Right ventricle myocardium inferior (tissue), 1 donor: ENCODE measurements at regions not wholly inside any gene's neighbourhood (a gene's known extent, or its start where the extent isn't known, plus 50 kb on each side); places are given as distances from the start of the nearest gene placed in this dataset.

Experiments used
- ATAC-seq: fragments of 200-7000 bp; cut with Tn5 transposase; one replicate; pipeline ENCODE4 v1.9.1; 2020; ENCODE audit warnings: mild to moderate bottlenecking, moderate library complexity
- DNase-seq: peaks from one replicate; pipeline ENCODE4 v3.0.0; 2021; ENCODE audit errors: missing footprints
- intact Hi-C: fragments of 100-400 bp; cut with DNase I; formaldehyde crosslinking; loops from one replicate; pipeline ENCODE4 v1.11.0; 2022
- donor health status: DM: no; HTN: yes; CAD: no; lungs with severe emphysema.

DNA sequence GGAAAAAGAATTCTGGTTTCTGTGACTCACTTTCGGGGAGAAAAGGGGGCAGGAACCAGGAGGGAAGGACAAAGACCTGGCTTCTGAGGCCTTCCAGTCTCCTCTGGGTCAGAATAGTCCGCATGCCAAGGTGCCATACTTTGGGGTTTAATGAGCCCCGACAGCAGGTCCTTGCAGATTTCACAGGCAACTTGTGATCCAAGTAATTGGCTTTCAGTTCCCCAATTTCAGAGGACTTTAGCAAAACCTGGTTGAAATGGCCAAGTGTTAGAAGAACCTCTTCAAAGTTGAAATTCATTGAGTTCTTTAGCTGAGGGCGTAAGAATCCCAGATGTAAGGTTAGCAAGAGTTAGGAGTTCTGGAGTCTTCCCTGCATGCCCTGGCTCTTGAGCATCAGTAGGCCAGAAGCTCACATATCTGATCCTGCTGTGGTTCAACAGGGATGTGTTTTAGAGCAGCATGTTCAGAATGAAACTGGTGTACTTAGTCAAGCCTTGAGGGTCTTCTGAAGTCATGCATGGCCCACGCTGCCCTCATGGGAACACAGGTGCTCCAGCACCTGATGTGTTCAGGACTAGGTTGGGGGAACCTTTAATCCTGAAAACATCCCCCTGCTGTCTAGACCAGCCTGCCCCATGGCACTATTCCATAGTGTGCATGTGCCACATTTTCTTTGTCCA lies 143.0 kb downstream of the NUP35 start:
- no peak for ATAC-seq
- no peak for DNase-seq
- intact Hi-C loops: no loop called here

DNA sequence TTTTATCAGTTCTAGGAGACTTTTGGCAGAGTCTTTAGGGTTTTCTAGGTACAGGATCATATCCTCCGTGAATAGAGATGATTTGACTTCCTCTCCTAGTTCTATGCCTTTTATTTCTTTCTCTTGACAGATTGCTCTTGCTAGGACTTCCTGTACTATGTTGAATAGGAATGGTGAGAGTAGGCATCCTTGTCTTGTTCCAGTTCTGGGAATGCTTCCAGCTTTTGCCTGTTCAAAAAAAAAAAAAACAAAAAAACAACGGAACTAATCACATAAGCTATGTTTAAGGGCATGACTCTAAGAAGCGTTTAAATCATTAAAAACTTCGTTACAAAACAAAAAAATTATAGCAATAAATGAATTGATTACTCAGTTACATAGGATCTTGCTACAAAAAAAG lies 145.7 kb downstream of the NUP35 start:
- intact Hi-C loops: no loop called here
- no peak for ATAC-seq
- no peak for DNase-seq

DNA sequence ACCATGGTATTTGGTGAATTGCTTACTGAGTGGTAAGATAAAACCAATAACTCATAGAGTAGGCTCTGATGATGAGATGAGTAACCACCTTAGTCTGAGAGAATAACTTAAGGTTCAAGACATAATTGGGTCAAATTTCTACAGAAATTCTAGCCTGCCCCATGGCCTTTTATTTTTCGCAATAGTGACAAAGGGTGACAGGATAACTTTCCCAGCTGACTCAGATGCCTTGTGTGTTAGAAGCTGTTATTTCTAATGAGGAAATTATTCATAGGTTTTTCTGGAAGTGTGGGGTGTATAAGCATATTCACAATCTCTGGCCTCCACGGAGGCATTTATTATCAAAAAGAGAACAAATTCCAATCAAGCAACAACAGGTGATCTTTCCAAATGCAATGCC lies 159.0 kb downstream of the NUP35 start:
- ATAC-seq (no peak), DNase-seq (no peak)
- intact Hi-C loops: no loop called here

DNA sequence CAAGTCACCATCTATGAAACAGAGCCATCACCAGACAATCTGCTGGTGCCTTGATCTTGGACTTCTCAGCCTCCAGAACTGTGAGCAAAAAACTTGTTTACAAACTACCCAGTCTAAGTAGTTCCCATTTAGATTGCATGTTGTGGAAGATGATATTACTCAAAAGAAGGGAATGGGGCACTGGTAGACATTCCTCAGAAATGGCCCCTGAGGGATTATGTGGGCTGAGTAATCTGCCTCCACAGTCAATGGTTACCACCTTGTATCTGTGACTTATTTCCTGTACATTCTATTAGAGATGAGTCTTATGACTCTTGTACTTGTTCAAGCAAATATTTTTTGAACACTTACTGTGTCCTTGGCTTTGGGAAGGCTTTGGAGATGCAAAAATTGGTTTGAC lies 160.4 kb downstream of the NUP35 start:
- ATAC-seq: no peak
- intact Hi-C loops: no loop called here
- DNase-seq: no peak

DNA sequence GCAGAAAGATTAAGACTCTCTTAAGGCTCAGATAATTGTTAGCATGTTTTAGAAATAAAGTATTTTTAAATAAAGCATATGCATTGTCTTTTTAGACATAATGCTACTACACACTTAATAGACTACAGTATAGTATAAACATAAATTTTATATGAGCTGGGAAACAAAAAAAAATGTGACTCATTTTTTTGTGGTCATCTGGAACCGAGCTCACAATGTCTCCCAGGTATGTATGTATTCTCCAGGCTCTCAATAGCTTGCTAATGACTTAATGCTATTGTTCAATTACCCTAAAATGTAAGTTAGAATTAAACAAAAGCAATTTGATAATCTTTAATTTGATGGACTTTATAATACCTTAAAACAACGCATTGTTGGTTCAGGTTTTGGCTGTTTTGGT lies 167.2 kb downstream of the NUP35 start:
- DNase-seq: no peak
- no peak for ATAC-seq
- intact Hi-C loops: no loop called here

DNA sequence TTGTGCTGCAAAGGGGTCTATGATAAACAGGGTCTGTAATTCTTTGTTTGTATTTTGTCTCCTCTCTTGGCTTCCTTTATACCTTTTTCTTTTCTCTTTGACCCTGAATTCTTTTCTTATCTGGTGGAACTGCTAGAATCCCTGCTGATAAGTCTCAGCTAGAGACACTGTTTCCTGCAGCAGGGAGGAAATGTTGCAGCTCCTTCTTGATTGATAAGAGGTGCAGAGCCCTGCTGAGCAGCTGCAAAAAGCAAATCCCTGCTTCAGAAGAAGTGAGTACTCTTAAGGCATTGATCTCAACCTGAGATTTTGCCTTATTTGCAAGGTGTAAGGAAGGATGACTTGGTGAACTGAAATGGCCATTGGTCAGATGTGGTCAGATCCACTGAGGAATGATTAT lies 167.8 kb downstream of the NUP35 start:
- ATAC-seq: no peak
- DNase-seq: no peak
- intact Hi-C loops: no loop called here

DNA sequence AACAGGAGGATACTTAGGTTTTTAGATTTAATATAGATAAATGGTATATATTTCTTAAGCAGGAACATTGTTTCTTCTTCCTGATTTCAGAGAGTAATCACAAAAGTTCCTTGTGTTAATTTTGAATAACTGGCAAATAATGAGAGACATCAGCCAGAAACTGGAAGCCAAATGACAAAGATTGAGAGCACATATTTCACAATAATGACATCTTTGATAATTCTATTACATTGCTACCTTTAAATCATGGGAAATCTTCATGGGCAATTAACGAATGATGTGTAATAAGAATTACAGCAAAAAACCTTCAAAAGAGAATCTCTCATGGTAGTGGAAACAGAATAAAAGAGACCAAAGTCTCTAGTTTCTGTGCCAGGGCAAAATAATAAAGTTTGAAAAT lies 215.1 kb downstream of the NUP35 start:
- ATAC-seq: no peak

DNA sequence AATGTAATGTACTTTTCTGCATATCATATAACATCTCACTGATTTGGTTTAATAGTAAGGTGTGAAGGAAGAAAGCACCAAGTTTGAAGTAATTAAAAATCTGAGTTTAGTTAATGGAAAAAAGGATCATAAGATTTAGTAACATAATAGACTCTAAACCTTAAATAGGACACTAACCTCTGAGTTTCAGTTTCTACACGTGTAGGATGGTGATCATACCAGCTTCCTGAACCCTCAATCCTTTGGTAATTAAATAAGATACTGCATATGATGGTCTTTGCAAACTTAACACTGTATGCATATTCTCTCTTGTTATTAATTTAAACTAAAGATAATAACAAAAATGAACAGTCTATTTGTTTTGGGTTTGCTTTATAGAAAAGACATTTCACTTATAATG lies 216.8 kb downstream of the NUP35 start:
- intact Hi-C loops: no loop called here

More for the DNA sequence above, 215.1 kb downstream of the NUP35 start:
- intact Hi-C loops: no loop called here
- DNase-seq: no peak

DNA sequence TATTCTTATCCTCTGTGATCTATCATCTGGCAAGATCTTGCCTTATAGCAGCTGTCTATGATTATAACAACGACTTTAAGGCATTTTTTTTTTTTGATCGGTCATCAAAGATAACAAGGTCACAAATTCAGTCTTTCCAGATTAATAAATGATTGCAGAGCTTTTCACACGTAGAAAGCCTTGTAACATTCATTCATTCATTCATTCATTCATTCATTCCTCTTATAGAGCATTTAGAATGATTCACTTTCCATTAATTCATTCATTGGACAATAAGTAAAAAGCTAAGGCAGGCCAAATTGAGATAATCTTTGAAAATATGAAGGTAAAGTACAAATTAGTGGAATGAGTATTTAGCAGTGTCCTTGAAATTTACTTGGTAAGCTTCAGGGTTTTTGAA lies 223.7 kb downstream of the NUP35 start:
- DNase-seq (no peak), ATAC-seq (no peak)
- intact Hi-C loops: no loop called here

More for the DNA sequence above, 216.8 kb downstream of the NUP35 start:
- ATAC-seq (no peak), DNase-seq (no peak)

DNA sequence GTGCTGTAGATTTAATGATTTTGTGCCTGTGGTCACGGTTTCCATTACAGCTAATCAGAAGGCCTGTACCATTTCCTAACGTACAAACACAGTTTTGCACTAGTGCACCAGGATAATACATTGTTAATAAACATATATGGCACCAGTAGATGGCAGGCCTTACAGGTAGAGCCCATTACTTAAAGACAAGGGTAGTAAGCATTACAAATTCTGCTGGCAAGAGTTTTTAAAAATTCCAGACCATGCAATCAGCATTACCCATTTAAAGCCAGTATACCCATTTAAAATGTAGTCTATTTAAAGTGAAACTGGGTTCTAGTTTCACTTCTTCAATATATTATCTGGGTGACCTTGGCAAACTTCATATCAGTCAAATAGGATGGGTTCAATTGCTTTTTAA lies 224.2 kb downstream of the NUP35 start:
- no peak for ATAC-seq
- DNase-seq: no peak
- intact Hi-C loops: no loop called here

DNA sequence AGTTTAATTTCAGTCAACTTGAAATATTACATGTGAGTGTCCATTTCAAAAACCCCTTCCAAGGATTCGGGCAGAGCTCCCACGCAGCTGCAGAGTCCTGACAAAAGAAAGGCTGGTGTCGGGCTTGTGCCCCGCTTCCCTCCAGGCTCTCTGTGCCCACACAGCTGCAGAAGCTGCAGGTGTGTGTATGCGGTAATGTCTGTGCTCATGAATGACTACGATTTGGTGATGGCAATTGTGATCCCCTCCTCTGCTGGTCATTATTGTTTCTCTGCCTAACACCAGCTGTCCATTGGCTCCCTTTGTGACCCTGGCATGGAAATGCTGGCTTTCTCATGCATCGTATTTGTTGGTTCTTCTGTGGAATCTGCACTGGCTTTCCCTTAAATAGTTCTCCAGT lies 224.8 kb downstream of the NUP35 start:
- intact Hi-C loops: no loop called here
- ATAC-seq (no peak), DNase-seq (no peak)

DNA sequence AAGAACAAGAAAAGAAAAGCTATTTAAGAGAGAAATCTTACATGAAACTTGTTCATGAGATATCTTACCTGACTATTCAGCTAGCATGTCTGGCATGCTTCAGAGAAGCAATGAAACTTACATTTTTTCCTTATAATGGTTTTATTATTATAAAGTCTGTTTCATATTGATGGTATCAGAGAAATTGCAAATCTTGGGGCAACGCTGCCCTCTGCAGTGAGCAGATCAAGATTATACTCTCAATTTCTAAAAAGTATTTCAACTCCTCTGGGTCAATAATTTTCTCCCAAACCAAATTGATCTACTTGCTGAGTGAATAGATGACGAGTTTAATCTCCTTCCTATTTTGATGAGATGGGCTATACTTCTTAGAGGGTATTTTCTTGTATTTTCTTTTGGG lies 235.6 kb downstream of the NUP35 start:
- intact Hi-C loops: no loop called here
- no peak for ATAC-seq
- no peak for DNase-seq

DNA sequence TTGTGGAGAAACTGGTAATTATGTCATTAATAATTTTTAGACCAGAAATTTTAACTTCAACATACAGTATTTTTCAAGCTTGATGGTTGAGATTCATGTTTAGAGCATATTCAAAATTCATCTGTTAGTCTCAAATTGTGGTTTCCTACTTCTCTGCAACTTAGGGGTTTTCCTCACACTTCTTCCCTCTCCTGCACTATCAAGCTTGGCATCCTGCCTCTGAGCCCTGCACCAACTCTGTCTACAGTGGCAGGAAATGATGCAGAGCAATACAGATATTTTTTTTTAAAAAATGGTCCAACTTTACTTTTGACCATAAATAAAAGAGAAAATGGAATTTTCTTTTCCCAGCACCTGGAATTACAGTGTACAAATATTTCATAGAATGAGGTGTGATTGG lies 247.3 kb downstream of the NUP35 start:
- intact Hi-C loops: no loop called here
- ATAC-seq (no peak), DNase-seq (no peak)

DNA sequence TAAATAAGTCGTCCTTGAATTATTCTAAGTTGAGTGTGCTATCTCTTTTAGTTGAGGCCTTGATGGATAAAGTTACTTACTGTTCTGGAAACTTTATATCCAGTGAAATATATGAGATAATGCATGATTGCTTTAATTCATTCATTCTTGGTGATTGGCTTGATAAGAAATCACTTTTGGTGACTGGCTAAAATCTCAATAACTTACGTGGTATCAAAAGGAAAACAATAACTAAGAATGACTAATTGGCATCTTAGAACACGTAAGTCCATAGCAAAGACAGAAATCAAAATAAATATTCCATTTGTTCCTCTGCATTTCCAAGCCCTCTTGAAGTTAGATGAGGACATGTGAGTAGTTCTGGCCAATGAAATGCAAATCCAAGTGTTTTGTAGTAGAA lies 251.6 kb downstream of the NUP35 start:
- no peak for DNase-seq
- ATAC-seq: no peak
- intact Hi-C loops: no loop called here

DNA sequence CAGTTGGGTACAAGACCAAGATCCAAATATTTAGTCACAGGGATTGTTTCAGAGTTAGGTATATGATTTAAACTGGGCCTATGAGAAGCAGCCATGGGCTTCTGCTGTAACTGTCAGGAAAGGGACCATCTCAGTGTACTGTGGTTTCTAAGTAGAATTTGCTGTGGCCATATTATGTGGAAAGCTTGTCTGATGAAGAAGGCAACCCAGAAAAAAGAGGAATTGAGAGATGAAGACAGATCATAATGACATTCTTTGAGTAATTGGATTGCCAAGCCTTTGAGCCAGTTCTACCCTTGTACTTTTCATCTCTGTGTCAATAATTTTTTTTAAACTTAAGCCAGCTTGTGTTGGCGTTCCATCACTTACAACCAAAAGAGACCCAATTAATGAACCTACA lies 259.6 kb downstream of the NUP35 start:
- intact Hi-C loops: no loop called here
- no peak for ATAC-seq
- no peak for DNase-seq

DNA sequence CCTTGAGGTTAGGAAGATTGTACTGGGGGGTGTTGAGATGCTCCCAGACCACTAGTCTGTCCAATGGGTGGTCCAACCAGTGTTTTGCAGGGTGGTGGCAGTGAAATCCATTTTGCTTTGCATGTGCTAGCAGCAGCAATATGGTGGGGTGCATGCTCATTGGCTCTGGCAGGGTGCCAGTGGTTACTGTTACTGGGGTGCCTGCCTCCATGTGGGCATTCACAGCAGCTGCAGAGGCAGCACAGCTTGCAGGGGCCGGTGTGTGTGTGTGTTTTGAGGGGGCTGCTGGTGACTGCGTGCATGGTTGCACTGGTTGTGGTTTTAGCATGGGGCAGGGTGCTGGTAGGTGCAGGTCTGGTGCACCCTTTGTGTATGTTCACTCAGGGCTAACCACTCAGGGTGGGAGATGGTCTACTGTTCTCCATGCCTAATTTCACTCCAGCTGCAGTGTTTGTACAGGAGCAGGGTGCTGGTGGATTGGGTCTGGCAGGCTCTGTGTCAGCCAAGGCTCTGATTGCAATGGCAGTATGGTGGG lies 265.4 kb downstream of the NUP35 start:
- no peak for DNase-seq
- no peak for ATAC-seq
- intact Hi-C loops: no loop called here

DNA sequence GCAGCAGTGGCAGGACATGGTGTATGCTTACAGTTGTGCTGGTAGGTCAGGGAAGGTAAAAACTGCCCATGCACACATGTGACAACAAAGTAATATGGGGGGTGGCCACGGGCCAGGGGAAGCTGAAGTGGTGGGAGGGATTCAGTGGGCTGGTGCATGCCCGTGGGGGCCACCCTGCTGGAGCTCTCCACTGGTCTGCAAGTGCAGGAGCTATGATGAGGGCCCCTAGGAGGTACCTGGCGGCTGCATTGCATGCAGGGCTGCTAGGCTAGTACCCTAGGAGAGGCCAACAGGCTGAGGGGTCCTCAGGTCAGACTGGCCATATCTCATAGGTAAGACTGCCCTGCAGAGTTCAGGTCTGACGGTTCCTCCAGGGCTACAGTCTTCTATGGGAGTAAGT lies 265.9 kb downstream of the NUP35 start:
- no peak for DNase-seq
- intact Hi-C loops: no loop called here
- ATAC-seq: no peak

DNA sequence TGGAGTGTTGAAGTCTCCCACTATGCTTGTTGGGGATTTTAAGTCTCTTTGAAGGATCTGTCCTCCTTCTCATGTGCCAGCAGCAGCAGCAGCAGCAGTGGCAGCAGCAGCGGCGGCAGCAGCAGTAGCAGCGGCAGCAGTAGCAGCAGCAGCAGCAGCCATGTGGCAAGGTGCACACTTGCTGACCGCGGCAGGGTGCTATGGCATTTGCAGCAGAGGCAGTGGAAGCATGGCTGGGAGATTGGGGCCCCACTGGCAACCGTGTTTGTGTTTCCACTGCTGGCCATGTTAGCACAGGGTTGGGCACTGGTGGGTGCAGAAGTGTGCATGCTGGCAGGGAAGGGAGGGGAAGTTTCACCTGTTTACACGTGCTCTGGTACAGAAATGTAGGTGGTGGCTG lies 280.1 kb downstream of the NUP35 start:
- intact Hi-C loops: no loop called here
- no peak for ATAC-seq
- no peak for DNase-seq

DNA sequence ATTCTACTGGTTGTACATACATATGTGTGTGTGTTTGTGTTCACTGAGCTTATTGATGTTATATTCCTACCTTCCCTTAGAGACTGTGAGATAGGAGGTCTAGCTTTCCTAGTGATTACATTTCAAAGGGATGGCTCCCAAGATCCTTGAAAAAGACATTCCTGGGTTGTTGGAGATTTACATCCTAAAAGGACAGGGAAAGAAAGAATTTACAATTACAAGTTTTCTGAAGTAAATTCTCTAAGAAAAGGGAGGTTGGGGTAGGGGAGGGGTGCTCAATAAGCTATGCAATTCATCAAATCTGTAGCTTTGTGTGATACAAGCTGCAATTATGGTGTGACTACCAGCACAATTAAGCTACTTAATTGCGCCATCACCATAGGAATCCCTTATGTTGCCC lies 284.3 kb downstream of the NUP35 start:
- no peak for DNase-seq
- no peak for ATAC-seq
- intact Hi-C loops: no loop called here

DNA sequence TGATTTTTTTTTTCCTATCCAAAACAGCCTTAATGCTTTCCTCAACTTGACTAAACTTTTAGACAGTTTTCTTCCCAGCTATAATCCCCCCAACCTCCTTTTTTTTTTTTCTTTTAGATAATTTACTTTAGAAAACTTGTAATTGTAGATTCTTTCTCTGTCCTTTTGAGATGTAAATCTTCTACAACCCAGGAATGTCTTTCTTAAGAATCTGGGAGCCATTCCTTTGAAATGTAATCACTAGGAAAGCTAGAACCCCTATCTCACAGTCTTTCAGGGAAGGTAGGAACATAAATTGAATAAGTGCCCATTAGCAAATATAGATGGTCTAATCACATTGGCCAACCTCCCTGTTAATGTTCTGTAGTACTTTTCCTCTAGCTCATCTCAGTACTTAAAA lies 285.4 kb downstream of the NUP35 start:
- DNase-seq (no peak), ATAC-seq (no peak)
- intact Hi-C loops: no loop called here

DNA sequence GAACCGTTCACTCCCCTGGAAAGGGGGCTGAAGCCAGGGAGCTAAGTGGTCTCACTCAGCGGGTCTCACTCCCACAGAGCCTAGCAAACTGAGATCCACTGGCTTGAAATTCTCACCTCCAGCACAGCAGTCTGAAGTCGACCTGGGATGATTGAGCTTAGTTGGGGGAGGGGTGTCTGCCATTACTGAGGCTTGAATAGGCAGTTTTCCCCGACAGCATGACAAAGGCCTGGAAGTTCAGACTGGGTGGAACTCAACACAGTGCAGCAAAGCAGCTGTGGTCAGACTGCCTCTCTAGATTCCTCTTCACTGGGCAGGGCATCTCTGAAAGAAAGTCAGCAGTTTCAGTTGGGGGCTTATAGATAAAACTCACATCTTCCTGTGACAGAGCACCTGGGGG lies 292.5 kb downstream of the NUP35 start:
- intact Hi-C loops: no loop called here
- no peak for DNase-seq
- ATAC-seq: no peak
